GM19043 (cell line): ENCODE measurements at regions not wholly inside any gene's neighbourhood (a gene's known extent, or its start where the extent isn't known, plus 50 kb on each side); places are given as distances from the start of the nearest gene placed in this dataset.
"Not testable (repeated sequence)": the region's sequence is repeated elsewhere in the genome, so short reads cannot be mapped to it uniquely, and the experiment has no call there.

ENCODE experiments used
- ATAC-seq: cut with Tn5 transposase; IDR thresholded peaks from one replicate; pipeline ENCODE4 v1.9.1; 2021; ENCODE audit warnings: low read depth; ENCODE audit not compliant: unreplicated experiment

DNA sequence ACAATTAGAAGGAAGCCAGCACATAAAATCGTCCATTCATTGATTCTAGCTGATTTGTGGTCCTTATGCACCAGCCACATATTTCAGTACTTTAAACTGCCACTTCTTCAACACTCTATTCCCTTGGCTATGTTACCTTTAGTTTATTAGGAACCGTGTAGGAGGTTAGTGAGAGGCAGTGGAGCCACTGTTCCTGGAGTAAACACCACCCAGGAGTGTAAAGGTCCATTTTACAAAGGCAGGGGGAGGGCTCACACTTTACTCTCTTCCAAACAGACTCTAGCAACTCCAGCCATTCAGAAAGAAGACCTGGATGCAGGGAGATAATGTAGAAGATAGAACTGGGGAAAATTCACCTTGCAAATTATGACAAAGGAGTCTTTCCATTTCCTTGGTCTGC, 170.2 kb upstream of the RPS23 start:
- no peak for ATAC-seq

- no peak for ATAC-seq
These were observed 169.8 kb upstream of the RPS23 start for GRCh38 chr5:82447913-82448312.

DNA sequence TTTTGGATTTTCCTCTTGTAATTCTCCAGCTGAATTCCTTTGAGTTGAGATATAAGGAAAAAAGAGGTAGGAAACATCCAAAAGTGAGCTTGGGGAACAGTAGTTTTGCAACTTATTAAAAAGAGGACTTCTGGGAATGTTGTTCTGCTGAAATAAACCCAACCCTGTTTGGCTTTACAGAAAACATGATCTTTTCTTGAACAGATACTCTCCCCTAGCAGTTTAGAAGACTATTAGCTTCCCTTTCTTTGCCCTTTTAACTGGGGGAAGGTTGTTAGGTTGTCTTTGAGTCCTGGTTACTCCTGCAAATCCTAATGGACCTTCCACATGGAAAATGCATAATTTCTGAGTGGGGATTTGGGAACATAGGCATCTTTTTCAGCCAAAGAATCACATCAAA, 168.7 kb upstream of the RPS23 start:
- no peak for ATAC-seq

GRCh38 chr5:82445726-82446335, 167.7 kb upstream of the RPS23 start:
- no peak for ATAC-seq

DNA sequence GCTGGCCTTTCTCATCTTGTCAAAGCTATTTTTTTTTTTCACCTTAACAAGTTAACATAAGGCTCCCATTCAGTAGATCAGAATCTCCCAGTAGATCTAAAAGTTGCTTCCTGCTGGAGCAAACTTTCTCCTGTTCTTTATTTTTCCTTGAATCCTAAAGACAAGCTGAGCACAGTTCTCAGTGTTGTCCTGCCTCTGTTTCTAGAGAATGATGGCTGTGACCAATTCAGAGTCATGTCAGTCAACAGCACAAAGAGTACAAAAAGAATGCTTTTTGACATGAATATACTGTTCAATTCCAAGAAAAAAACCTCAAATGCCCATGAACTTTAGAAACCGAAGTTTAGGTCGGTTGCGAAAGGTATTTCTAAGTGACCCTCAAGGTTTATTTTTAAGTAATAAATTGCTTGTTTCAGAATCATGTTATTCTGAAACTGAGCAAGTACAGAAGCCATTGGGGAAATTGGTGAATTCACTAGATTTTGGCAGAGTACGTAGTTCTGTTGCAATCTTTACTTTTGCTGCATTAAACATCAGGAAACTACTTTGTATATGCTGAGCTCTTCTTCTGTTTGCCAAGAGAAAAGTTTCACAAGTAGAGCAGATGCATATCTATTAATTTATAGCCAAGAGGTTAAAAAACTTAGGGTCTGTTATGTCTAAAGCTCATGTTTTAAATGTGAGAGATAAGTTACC, 161.7 kb upstream of the RPS23 start:
- no peak for ATAC-seq

GRCh38 chr5:82437565-82437964, 159.4 kb upstream of the RPS23 start:
- not testable (repeated sequence) for ATAC-seq

DNA sequence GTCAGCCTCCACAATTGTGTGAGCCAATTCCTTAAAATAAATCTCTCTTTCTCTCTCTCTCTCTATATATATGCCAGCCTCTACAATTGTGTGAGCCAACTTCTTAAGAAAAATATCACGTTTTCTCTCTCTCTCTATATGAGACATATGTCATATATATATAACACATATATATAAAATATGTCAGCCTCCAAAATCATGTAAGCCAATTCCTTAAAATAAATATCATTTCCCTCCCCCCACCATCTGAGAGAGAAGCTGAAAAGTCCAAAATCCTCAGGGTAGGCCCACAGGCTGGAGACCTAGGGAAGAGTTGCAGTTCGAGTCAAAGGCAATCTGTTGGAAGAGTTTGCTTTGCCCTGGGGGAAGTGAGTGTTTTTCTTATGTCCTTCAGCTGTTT, 158.1 kb upstream of the RPS23 start:
- ATAC-seq: no peak

- not testable (repeated sequence) for ATAC-seq
These were observed 156.8 kb upstream of the RPS23 start for GRCh38 chr5:82434696-82435660.

GRCh38 chr5:82426464-82427154, 148.5 kb upstream of the RPS23 start:
- ATAC-seq: no peak

GRCh38 chr5:82425591-82425990, 147.4 kb upstream of the RPS23 start:
- no peak for ATAC-seq

DNA sequence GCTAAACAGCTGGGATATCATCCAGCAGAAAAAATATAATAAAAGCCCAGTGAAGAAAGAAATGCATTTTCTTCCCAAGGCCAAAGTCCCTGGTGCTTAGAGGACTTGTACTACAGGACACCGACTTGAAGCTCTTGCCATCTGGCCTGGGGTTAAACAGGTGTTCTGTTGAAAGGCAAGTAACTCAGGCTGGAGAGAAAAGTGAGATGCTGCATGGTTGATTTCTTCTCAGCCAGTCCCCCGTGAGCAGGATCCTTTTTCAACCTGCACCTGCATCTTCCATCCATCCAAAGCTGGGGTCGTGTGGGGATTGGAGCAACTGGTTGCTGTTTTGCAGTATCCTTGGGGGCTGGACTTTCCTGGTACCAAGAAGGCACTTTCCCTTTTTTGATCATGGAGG, 146.1 kb upstream of the RPS23 start:
- ATAC-seq: no peak

DNA sequence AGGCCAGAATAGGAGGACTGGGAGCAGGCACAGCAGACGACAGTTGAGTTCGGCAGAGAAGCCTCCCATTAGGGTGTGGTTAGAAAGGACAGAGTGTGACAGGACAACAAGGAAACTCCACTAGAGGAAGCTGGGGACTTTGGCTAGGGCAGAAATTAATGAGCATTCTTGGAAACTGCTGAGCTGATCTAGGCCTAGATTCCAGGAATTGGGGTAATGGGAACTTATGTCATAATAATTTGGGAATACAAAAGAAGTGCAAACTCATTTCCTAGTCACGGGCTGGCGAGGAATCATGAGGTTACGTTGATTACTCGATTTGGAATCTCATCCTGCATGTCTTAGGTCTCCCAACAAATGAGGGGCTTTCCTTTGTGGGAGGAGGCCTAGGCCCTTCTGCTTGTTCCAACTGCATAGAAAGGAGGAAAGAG, 144.6 kb upstream of the RPS23 start:
- ATAC-seq: no peak

DNA sequence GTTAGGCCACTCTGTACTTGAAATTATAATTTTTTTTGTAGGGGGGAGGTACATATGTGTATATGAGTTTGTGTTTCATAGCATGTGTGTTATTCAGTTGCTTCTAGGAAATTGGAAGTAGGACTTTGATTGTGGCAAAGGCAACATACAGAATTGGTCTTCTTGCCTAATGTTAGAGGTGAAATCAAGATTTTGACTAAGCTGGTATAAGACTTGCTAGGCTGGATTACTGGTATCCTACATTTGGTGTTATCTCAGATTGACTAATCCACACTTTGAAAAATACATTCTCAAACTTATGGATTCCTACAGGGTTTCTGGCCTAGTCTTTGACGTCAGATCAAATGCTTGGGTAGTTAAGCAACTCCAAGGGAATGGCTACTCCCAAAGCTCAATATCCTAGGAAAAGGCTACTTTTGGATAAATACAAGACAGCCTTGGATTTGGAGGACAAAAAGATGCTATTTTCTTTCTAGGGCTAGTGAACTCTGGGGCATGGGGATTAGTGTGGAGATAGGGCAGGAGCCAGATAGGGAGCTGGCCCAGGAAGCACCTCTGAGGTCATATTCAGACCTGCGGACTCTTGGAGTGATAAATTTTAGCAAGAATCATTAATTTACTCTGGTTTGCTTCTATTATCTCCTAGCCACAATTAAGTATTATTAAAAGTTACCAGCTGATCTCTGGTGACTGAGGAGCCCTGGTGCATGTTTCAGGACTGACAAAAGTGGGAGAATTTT, 144.0 kb upstream of the RPS23 start:
- ATAC-seq: no peak

GRCh38 chr5:82421119-82421518, 143.0 kb upstream of the RPS23 start:
- ATAC-seq: no peak

DNA sequence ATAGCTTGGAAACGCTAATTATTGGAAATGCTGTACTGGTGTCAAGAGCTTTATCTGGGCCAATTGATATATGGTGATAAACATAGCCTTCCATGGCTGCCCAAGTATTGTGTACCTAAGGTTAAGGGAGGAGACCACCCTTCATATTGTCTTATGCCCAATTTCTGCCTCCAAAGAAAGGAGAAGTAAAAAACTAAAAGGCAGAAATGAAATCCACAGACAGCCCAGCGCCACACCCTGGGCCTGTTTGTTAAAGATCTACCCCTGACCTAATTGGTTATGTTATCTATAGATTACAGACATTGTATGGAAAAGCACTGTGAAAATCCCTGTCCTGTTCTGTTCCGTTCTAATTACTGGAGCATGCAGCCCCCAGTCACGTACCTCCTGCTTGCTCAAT, 142.4 kb upstream of the RPS23 start:
- not testable (repeated sequence) for ATAC-seq

DNA sequence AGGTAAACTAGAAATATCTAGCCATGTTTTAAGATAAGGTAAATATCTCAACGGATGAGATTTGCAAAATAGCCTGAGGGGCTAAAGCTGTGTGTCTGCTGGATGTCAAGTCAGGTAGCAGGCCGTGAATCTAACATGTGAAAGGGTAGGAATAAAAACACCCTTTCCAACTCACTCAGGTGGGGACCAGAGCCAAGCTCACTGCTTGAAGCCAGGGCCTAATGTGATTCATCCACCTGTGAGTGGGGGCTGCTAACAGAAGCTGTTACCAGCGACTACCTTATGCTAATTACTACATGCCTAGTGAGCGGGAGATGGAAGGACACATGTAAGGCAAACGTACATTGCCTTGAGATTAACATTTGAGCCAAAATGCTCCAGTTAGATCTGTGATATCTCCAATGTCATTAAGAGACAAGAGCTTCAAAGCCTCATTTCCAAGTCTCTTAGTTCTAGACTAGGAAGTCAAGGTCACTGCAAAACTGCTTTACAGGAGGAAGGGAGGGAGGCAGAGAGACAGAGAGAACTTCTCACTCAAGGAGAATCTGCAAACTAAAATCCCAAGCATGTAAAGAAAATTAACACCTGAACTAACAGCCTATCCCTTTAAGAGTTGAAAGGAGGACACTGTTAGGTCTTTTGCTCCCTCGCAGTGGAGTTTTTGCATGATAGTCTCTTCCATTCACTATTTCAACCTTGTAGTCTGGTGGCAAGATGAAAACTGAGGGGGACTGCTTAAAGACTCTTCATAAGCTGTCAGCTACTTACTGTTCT, 141.6 kb upstream of the RPS23 start:
- ATAC-seq: no peak

- ATAC-seq: no peak
These were observed 140.4 kb upstream of the RPS23 start for GRCh38 chr5:82418608-82418950.

GRCh38 chr5:82417776-82418607, 139.8 kb upstream of the RPS23 start:
- no peak for ATAC-seq

- no peak for ATAC-seq
These were observed 138.4 kb upstream of the RPS23 start for GRCh38 chr5:82416512-82416911.
